Activated naive CD8-positive, alpha-beta T cell (primary cell): ENCODE measurements at regions not wholly inside any gene's neighbourhood (a gene's known extent, or its start where the extent isn't known, plus 50 kb on each side); places are given as distances from the start of the nearest gene placed in this dataset.
"Not testable (repeated sequence)": the region's sequence is repeated elsewhere in the genome, so short reads cannot be mapped to it uniquely, and the experiment has no call there.

Source experiments
- H3K27ac Mint-ChIP-seq: one replicate; pipeline ENCODE4 v1.8.0; 2021; ENCODE audit warnings: mixed read lengths
- H3K27me3 Mint-ChIP-seq: one replicate; pipeline ENCODE4 v1.8.0; 2021; ENCODE audit warnings: mixed read lengths
- H3K36me3 Mint-ChIP-seq: one replicate; pipeline ENCODE4 v1.8.0; 2021; ENCODE audit warnings: mixed read lengths
- H3K4me1 Mint-ChIP-seq: one replicate; pipeline ENCODE4 v1.8.0; 2021; ENCODE audit warnings: low read depth, mixed read lengths
- H3K4me3 Mint-ChIP-seq: one replicate; pipeline ENCODE4 v1.8.0; 2021; ENCODE audit warnings: mild to moderate bottlenecking, mixed read lengths
- H3K9me3 Mint-ChIP-seq: one replicate; pipeline ENCODE4 v1.8.0; 2021; ENCODE audit warnings: low read depth, mixed read lengths

GRCh38 chr19:30265918-30266317 is 106.3 kb upstream of the ZNF536 start:
- not testable (repeated sequence) for H3K27me3 Mint-ChIP-seq, H3K4me3 Mint-ChIP-seq, H3K36me3 Mint-ChIP-seq, H3K27ac Mint-ChIP-seq, H3K4me1 Mint-ChIP-seq, H3K9me3 Mint-ChIP-seq

GRCh38 chr19:30266687-30267086 is 105.5 kb upstream of the ZNF536 start:
- H3K4me3 Mint-ChIP-seq: no peak overlapping the region
- peaks cover 11% of the 10 kb centered on the region for H3K27me3 Mint-ChIP-seq
- no peaks in the 10 kb centered on the region for H3K36me3 Mint-ChIP-seq
- H3K9me3 Mint-ChIP-seq: no peaks in the 10 kb centered on the region
- H3K27ac Mint-ChIP-seq: no peak overlapping the region
- H3K4me1 Mint-ChIP-seq: no peaks in the 10 kb centered on the region

DNA sequence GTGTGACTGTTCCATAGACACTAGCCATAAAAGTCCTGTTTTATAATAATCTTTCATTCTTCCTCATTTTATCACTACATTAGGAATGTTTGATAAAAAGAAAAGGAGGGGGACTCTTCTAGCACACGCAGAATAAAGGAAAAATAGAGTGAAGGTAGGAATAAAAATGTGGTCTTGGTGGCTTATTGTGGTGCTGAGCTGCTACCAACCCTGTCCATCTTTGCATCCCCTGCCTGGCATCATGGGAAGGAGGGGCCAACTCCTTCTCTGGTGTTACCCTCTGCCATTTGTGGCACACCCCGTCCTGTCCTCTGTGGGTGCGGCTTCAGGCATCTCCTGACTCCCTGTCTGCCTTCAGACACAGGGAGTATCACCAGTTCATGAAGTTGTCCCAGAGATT is 104.9 kb upstream of the ZNF536 start:
- H3K4me3 Mint-ChIP-seq: no peak overlapping the region
- H3K27me3 Mint-ChIP-seq: peaks cover 11% of the 10 kb centered on the region
- no peak overlapping the region for H3K27ac Mint-ChIP-seq
- H3K4me1 Mint-ChIP-seq: no peaks in the 10 kb centered on the region
- H3K36me3 Mint-ChIP-seq: no peaks in the 10 kb centered on the region
- no peaks in the 10 kb centered on the region for H3K9me3 Mint-ChIP-seq

- no peaks in the 10 kb centered on the region for H3K4me1 Mint-ChIP-seq
- peaks cover 9% of the 10 kb centered on the region for H3K27me3 Mint-ChIP-seq
- no peak overlapping the region for H3K27ac Mint-ChIP-seq
- no peaks in the 10 kb centered on the region for H3K36me3 Mint-ChIP-seq
- no peak overlapping the region for H3K4me3 Mint-ChIP-seq
- peaks cover 6% of the 10 kb centered on the region for H3K9me3 Mint-ChIP-seq
Observed at GRCh38 chr19:30268601-30269000, 103.6 kb upstream of the ZNF536 start.

DNA sequence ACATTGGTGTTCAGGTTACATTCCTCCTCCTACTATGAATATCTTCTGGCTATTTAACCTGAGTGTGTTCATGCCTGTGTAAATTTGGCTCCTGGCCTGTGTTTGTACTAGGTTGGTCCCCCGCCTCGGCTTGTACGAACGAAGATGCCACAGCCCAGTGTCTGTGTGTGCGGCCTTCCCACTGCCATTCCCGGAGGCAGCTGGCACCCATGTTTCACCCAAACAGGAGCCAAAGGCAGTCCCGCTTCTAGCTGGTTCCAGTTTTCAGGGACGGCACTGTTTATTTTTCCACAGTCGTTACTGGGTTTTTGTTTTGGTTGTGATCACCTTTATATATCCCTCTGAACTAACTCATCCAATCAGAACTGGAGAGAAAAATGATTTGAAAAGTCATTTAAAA is 102.5 kb upstream of the ZNF536 start:
- H3K27ac Mint-ChIP-seq: no peak overlapping the region
- no peaks in the 10 kb centered on the region for H3K4me1 Mint-ChIP-seq
- H3K27me3 Mint-ChIP-seq: peaks cover 5% of the 10 kb centered on the region
- H3K4me3 Mint-ChIP-seq: no peak overlapping the region
- peaks cover 8% of the 10 kb centered on the region for H3K9me3 Mint-ChIP-seq
- H3K36me3 Mint-ChIP-seq: no peaks in the 10 kb centered on the region

GRCh38 chr19:30271816-30272215 is 100.4 kb upstream of the ZNF536 start:
- Mint-ChIP-seq H3K36me3 (no peaks in the 10 kb centered on the region), H3K4me3 (no peak overlapping the region), H3K9me3 (peaks cover 8% of the 10 kb centered on the region), H3K27me3 (peaks cover 3% of the 10 kb centered on the region), H3K27ac (no peak overlapping the region), H3K4me1 (no peaks in the 10 kb centered on the region)

- Mint-ChIP-seq H3K4me3 (no peak overlapping the region), H3K27ac (no peak overlapping the region), H3K4me1 (no peaks in the 10 kb centered on the region), H3K27me3 (peaks cover 2% of the 10 kb centered on the region), H3K36me3 (no peaks in the 10 kb centered on the region), H3K9me3 (peaks cover 8% of the 10 kb centered on the region)
Observed at GRCh38 chr19:30272554-30272953, 99.6 kb upstream of the ZNF536 start.

- Mint-ChIP-seq H3K9me3 (peaks cover 8% of the 10 kb centered on the region), H3K27me3 (peaks cover 4% of the 10 kb centered on the region), H3K4me1 (no peaks in the 10 kb centered on the region), H3K36me3 (no peaks in the 10 kb centered on the region), H3K27ac (no peak overlapping the region), H3K4me3 (no peak overlapping the region)
Observed at GRCh38 chr19:30273184-30273583, 99.0 kb upstream of the ZNF536 start.

DNA sequence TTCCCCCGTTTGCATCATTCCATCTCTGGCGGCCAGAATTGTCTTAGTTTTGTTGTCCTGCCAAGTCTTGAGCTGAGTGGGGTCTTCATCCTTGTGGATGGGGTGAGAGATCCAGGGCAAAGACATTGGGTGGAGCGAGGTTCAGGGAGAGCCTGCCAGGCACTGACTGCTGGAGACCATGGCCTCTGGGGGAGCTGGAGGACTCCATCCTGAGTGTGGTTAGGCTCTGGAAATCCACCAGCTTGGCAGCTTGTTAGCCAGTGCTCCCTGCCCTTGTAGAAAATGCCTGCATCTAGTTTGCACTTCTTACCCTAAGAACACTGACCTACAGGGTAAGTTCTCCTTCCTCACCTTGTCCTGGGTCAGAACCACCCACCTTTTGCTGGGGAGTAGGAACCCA is 97.2 kb upstream of the ZNF536 start:
- Mint-ChIP-seq H3K27me3 (peaks cover 4% of the 10 kb centered on the region), H3K36me3 (no peaks in the 10 kb centered on the region), H3K9me3 (peaks cover 8% of the 10 kb centered on the region), H3K4me1 (no peaks in the 10 kb centered on the region), H3K27ac (no peak overlapping the region), H3K4me3 (no peak overlapping the region)

- no peaks in the 10 kb centered on the region for H3K4me1 Mint-ChIP-seq
- no peaks in the 10 kb centered on the region for H3K36me3 Mint-ChIP-seq
- no peak overlapping the region for H3K27ac Mint-ChIP-seq
- H3K27me3 Mint-ChIP-seq: peaks cover 7% of the 10 kb centered on the region
- peaks cover 8% of the 10 kb centered on the region for H3K9me3 Mint-ChIP-seq
- H3K4me3 Mint-ChIP-seq: no peak overlapping the region
Observed at GRCh38 chr19:30276011-30276882, 95.9 kb upstream of the ZNF536 start.

DNA sequence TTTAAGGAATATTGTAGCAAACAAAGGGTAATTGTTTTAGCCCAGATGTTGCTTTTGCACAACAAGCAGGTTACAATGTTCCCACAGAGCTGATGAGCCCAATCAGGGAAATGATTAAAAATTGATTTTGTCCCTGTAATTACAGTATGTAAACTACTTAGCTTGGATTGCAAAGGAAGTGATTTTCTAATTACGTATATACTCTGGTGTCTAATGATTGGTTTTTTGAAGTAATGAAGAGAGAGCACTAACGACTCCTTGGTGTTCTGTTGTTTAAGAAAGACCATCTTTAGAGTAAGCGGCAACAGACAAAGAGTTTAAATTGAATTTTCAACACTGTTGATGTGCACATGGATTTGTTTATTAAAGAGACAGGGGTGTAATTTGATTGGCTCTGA is 95.3 kb upstream of the ZNF536 start:
- Mint-ChIP-seq H3K9me3 (peaks cover 8% of the 10 kb centered on the region), H3K27ac (no peak overlapping the region), H3K4me1 (no peaks in the 10 kb centered on the region), H3K4me3 (no peak overlapping the region), H3K36me3 (no peaks in the 10 kb centered on the region), H3K27me3 (peaks cover 5% of the 10 kb centered on the region)

GRCh38 chr19:30277941-30278881 is 94.0 kb upstream of the ZNF536 start:
- Mint-ChIP-seq H3K4me1 (no peaks in the 10 kb centered on the region), H3K4me3 (no peak overlapping the region), H3K9me3 (peaks cover 5% of the 10 kb centered on the region), H3K36me3 (no peaks in the 10 kb centered on the region), H3K27ac (no peak overlapping the region), H3K27me3 (peaks cover 5% of the 10 kb centered on the region)

- H3K4me1 Mint-ChIP-seq: no peaks in the 10 kb centered on the region
- H3K4me3 Mint-ChIP-seq: no peak overlapping the region
- H3K27me3 Mint-ChIP-seq: peaks cover 5% of the 10 kb centered on the region
- no peaks in the 10 kb centered on the region for H3K36me3 Mint-ChIP-seq
- no peak overlapping the region for H3K27ac Mint-ChIP-seq
- no peaks in the 10 kb centered on the region for H3K9me3 Mint-ChIP-seq
Observed at GRCh38 chr19:30278882-30279254, 93.3 kb upstream of the ZNF536 start.

DNA sequence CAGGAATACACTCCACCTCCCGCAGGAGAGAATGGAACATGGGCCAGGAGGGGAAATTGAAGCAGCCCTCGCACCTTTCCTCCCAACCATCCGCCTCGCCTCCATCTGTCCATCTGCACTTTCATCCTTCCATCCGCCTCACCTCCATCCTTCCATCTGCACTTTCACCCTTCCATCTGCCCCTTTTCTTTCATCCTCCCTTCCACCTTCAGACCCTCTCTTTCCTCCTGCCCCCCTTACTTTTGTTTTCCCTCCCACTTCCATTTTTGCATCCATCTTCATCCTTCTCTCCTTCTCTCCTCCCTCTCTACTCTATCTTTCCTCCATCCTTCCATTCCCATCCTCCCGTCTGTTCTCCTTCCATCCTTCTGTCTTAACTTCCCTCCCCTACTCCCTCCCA is 92.2 kb upstream of the ZNF536 start:
- Mint-ChIP-seq H3K4me3 (no peak overlapping the region), H3K9me3 (no peaks in the 10 kb centered on the region), H3K4me1 (no peaks in the 10 kb centered on the region), H3K27ac (no peak overlapping the region), H3K27me3 (peaks cover 5% of the 10 kb centered on the region), H3K36me3 (no peaks in the 10 kb centered on the region)

DNA sequence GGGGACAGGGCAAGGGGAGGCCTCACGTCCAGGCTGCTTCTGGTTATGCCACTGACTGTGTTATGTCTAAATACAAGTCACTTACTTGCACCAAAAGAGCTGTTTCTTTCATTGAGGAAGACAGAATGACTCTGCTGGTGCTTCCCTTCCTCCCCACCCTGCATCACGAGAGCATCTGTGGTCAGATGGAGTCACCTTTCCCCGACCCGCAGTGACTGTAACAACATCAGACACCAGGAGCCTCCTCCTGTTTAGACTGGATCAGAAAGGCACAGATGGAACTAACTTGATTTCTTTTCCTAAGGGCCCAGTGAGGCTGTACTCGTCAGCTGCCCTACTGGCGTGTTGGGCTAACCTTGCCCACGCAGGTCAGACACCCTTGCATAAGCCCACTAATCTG is 90.3 kb upstream of the ZNF536 start:
- peaks cover 9% of the 10 kb centered on the region for H3K27me3 Mint-ChIP-seq
- H3K4me3 Mint-ChIP-seq: no peak overlapping the region
- no peaks in the 10 kb centered on the region for H3K4me1 Mint-ChIP-seq
- no peaks in the 10 kb centered on the region for H3K36me3 Mint-ChIP-seq
- H3K27ac Mint-ChIP-seq: no peak overlapping the region
- H3K9me3 Mint-ChIP-seq: no peaks in the 10 kb centered on the region
